Hypothalamus (tissue), 51 donors: ENCODE measurements at regions not wholly inside any gene's neighbourhood (a gene's known extent, or its start where the extent isn't known, plus 50 kb on each side); places are given as distances from the start of the nearest gene placed in this dataset.

Experiments
- DNase-seq, 51 donors: peaks; one replicate each; lab custom pipeline; 2025; lab: John Stamatoyannopoulos, UW

DNA sequence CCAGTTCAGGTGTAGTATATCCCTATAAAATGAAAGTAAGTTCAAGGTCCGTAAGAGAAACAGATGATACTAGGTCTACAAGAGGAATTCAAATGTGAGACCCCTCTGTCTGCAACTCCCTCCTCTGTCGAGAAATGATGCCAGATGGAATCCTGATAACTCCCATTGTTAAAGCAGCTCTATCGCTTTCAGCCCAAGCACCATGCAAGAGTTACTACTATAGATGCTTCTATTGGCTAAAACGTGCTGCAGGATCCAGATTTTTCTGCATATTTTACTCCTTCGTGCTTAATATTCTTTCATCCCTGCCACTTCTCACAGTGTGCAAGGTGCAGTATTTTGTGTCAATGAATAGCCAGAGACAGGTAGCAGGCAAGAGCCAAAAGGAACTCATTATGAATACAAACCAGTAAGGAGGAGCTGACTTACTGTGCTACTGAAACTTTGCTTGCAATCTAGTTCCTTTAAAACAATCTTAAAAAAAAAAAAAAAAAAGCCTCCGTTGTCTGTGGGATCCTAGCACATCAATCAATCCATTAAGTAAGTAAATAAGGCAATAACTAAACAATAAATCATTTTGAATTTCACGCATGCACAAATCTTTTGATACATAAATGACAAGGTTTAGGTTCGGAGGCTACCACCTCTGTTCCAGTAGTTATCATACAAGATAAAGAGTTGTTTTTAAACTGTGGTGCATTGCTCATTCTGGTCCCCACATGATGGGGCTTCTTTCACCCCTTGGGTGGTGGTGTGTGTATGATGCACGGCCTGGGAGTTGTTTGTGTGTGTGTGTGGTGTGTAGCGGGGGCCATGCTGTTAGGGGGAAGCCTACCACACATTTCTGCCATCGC, 151.1 kb upstream of the MPDZ start:
- DNase-seq = peak in 2 of 51 donors; percentile 18 to 76

- DNase-seq = peak in 2 of 51 donors; percentile 9 to 27
These were observed 150.1 kb upstream of the MPDZ start for GRCh38 chr9:13429301-13430190.

DNA sequence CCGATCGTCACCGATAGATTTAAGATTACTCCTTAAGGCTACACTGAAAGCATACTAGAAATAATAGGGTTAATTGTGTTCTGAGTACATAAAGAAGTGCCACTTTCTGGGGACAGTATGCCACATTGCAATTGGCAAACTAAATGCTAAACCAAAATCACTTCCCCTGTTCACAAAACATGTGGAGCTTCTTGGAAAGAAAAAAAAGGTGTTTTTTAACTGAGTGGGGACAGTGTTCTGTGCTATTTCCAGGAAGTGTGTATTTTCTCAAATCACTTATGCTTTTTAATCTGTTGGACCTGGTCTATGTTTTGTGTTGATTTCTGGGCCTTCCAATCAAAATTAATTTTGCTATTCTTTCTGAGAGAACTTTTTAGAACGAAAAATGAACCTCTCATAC, 149.3 kb upstream of the MPDZ start:
- DNase-seq = peak in 1 of 51 donors; percentile 27

GRCh38 chr9:13427587-13427986, 148.1 kb upstream of the MPDZ start:
- peak in 3 of 51 donors; percentile 35 to 65 (median 38) for DNase-seq

GRCh38 chr9:13426606-13427005, 147.1 kb upstream of the MPDZ start:
- DNase-seq = no peak

GRCh38 chr9:13424872-13425271, 145.4 kb upstream of the MPDZ start:
- no peak for DNase-seq

- DNase-seq = no peak
These were observed 144.7 kb upstream of the MPDZ start for GRCh38 chr9:13424204-13424603.

DNA sequence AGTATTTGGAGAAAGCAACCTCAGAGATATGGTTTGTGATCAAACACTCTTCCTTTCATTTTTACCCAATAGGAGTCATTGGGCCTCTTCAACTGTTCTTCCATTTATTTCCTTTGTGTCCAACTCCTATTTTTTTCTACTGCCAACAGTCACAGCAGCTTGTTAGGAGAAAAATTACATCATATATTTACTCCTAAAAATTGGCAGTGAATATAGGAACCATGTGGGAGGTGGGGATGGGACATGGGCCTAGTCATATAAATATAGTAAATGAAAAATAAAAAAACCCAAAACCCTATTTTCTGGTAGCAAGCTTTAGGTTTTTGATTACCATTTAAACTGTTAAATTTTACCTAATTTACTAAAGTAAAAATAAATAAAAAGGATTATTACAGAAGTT, 134.9 kb upstream of the MPDZ start:
- DNase-seq = no peak

DNA sequence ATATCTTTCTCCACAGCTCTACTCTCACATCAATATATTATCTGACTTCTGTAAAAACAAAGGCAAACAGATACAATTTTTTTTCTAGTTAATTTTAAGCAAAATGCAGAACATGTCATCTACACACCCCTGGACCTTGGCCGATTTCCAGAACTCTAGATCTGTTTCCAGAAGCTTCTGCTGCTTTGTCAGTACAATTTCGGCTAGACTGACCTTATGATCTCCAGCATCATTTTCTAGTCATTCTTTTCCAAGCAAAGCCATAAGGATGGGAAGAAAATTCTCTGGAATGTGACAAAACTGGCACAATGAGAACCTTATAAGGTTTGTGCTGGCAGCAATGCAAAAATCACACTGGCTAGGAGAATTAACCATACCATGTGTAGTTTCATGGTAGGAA, 132.8 kb upstream of the MPDZ start:
- no peak for DNase-seq

GRCh38 chr9:13411791-13412190, 132.3 kb upstream of the MPDZ start:
- DNase-seq = no peak

DNA sequence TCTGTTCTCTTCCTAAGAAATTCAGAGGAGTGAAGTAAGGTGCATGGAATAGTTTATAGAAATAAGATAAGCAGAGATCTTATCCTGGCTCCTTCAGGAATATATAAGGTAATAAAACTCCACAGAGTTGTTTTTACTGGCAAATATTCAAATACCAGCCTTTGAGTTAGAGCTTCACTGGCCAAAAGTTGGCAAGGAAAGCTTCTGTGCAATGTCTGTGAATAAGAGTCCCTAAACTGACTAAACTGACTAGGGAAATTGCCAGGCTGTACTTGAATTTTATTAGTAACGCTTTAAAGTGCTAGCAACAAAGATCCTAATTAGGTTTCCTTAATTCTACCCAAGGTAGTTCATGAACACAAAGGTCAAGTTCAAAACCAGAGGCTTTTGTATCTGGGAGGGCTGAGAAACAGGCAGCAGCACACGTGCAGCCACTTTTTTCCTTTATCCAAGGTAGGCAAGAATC, 131.1 kb upstream of the MPDZ start:
- no peak for DNase-seq

DNA sequence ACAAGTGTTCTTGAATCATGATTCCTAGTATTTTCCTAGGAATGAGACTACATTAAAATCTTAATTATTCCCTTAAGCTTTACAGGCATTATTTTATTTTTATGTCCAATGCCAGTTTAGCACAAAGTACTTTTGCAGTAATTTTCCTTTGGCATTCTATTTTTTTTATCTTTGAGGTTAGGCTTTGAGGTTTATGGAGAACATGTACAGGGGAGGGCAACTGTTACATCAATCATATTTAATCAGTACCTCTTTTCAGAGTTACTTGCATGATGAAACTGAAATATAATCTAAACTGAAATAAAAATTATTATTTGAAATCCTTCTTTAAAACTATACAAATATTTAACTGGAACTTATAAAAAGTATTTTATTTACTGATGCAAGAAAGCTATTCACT, 118.2 kb upstream of the MPDZ start:
- DNase-seq = no peak

DNA sequence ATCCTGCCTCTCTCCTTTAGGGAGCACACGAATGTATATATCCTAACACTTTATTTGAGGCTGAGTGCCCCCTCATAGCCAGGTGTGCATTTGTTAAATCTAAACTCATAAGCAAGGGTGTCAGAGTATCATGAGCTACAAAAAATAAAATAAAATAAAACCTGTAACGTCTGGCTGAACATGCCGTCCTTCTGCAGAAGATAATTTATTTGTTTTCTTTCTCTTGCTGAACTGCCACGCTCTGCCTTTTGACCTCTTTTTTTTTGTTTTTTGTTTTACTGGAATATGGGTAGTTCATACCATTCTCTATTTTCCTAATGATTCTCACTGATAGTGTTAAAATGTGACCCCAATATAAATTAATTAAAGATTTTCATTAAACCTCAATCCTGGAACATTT, 117.7 kb upstream of the MPDZ start:
- no peak for DNase-seq

DNA sequence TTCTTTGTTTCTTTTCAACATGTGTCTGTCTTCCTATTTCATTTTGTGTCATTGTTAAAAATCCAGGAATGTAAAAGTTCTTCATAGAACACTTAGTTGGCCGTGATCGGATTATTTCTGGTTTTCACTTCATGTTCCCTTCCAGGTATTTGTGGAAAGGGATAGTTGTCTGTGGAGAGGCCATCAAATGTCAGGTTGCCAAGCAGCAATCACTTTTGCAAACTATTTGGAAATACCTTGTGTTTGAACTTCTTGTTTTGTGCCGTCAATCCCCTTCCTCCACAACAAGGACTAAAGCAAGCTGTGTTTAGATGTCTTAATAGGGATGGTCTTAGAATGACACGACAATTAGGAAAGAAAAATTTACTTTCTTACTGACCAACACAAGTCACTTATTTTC, 116.9 kb upstream of the MPDZ start:
- no peak for DNase-seq

GRCh38 chr9:13395156-13395555, 115.7 kb upstream of the MPDZ start:
- DNase-seq = no peak

DNA sequence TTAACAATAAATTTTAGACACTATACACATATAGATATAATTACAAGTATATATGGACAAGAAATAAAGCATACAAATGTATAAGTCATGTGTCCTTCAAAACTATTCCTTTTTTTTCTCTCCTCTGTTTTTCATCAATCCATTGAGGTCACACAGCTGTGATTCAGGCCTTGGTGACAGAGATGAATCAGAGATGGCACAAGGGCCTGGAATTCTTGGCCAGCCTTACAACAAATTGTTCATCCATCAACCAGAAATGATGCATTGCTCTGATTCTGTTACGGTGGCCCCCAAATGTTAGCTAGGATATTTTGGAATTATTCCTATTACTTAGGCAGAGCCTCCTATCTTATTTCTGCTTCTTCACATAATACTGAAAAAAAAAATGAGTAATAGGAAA, 108.7 kb upstream of the MPDZ start:
- DNase-seq = peak in 1 of 51 donors; percentile 4

DNA sequence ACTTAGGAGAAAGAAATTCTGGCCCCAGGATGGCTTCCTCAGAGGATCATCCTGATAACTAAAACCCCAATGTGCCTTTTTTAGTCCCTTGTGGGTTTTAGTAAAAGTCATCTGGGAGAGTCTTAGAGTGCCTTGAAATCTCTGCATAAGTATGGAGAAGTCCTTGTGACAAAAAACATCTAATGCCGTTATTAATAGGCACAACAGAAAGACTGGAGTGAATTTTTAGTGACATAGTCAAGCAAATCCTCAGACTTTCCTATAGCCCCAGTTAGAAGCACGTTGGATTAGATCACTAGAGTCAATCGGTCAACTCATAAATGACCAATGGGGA, 108.2 kb upstream of the MPDZ start:
- no peak for DNase-seq

DNA sequence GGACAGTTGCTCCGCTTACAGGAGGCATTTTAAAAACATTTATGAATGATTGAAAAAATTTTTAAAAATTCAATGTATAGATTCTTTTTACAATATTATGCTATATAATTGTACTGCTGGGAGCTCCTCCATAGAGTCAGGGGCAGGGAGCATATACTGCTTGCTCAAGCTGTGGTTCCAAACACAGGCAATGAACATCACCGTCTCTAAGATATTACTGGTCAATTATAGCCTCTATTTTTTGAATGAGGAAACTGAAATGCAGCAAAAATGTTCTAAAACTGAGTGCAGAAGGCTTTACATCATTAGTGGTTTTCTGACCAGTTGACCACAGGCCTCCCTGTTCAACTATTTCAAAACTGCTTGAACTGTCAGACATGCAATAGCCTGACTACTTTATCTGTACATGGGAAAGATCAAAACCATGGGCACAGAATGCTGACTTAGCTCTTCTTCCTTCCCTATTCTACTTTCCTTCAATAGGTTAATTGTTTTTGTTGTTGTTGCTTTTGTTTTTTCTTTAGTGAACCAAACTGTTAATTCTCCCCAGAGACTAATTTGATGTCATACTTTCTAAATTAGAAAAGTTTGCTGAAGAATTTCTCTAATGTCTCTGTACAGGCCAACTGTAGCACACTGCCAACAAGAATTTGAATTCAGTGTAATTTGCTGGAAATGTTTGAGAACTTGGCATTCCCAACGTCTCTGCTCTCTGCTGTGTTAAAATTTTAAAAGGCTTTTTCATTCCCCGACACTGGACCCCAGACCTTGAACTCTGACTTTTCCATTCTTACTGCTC, 107.6 kb upstream of the MPDZ start:
- no peak for DNase-seq

- no peak for DNase-seq
These were observed 106.8 kb upstream of the MPDZ start for GRCh38 chr9:13386316-13386715.

GRCh38 chr9:13383855-13384254, 104.4 kb upstream of the MPDZ start:
- no peak for DNase-seq

GRCh38 chr9:13383216-13383615, 103.7 kb upstream of the MPDZ start:
- DNase-seq = no peak
